K562 (cell line): ENCODE measurements at regions not wholly inside any gene's neighbourhood (a gene's known extent, or its start where the extent isn't known, plus 50 kb on each side); places are given as distances from the start of the nearest gene placed in this dataset.
"Not testable (repeated sequence)": the region's sequence is repeated elsewhere in the genome, so short reads cannot be mapped to it uniquely, and the experiment has no call there.

Experiments
- ATAC-seq: fragments of 200-7000 bp; cut with Tn5 transposase; 3 replicates; pipeline ENCODE4 v1.9.1; 2020; ENCODE audit warnings: moderate library complexity
- BruUV-seq: library from RNA; stranded (reverse); fragments of 400-500 nt; replicated peaks from 2 replicates; lab custom pipeline; 2021; lab: Mats Ljungman, UMichigan
- CTCF ChIA-PET: fragments of 300-600 bp; formaldehyde crosslinking; extraction: SDS; loops from one replicate; lab custom pipeline; 2021; ENCODE audit warnings: low intra/inter-chr PET ratio; lab: Yijun Ruan, JAX
- POLR2A ChIA-PET: fragments of 300-600, 350-650 bp; sonication (Branson Sonifier 250); formaldehyde crosslinking; extraction: SDS; loops from one replicate; lab custom pipeline; 2021; ENCODE audit warnings: antibody characterized with exemption, inconsistent platforms; lab: Yijun Ruan, JAX
- DNase-seq, 4 experiments: peaks; one replicate each; pipeline versions ENCODE4 v3.0.0 to v3.0.0-alpha.2; 2011 to 2018; ENCODE audit warnings: low spot score in 3 of 4, mixed read lengths in 3 of 4; ENCODE audit errors: extremely low read depth in 1 of 4
- FAIRE-seq: peaks from 2 replicates; lab custom pipeline; 2011; peaks lifted over from hg19 to GRCh38; lab: Jason Lieb, UNC
- H2AFZ ChIP-seq: 2 replicates; pipeline ENCODE4 v1.6.0; 2011; ENCODE audit warnings: low read depth, low read length, control low read depth, inconsistent platforms
- H3K27ac ChIP-seq: fragments of 200-600 bp; 3 replicates; pipeline ENCODE4 v1.8.0; 2011; ENCODE audit warnings: low read depth, mild to moderate bottlenecking, control low read depth, inconsistent platforms, low read length, moderate library complexity, mixed read lengths; ENCODE audit errors: extremely low read depth
- H3K27me3 ChIP-seq, 2 experiments: fragments of 300-600 bp in 1 of 2; 2 replicates in 1 of 2; 3 replicates in 1 of 2; pipeline versions ENCODE4 v1.6.0 to v1.8.0; 2011; ENCODE audit warnings: inconsistent platforms in 2 of 2, low read length in 2 of 2, mild to moderate bottlenecking in 1 of 2, mixed read lengths in 1 of 2, moderate library complexity in 1 of 2; ENCODE audit not compliant: control insufficient read depth in 2 of 2, insufficient read depth in 2 of 2
- H3K36me3 ChIP-seq: fragments of 300-600 bp; 3 replicates; pipeline ENCODE4 v1.8.0; 2011; ENCODE audit warnings: mild to moderate bottlenecking, low read length, inconsistent platforms; ENCODE audit not compliant: control insufficient read depth, insufficient read depth
- H3K4me1 ChIP-seq, 2 experiments: fragments of 200-600 bp in 1 of 2; replicated peaks in 1 of 2; 2 replicates in 1 of 2; 3 replicates in 1 of 2; pipeline versions ENCODE4 v1.5.1 to v1.8.0; 2011; ENCODE audit warnings: inconsistent platforms in 2 of 2, low read length in 2 of 2, mild to moderate bottlenecking in 1 of 2, mixed read lengths in 1 of 2, moderate library complexity in 1 of 2; ENCODE audit not compliant: control insufficient read depth in 2 of 2, insufficient read depth in 2 of 2
- H3K4me2 ChIP-seq: 2 replicates; pipeline ENCODE4 v1.6.1; 2011; ENCODE audit warnings: low read length, control low read depth, inconsistent platforms, mixed read lengths; ENCODE audit not compliant: insufficient read depth
- H3K4me3 ChIP-seq: fragments of 200-600 bp; sonication (generic), shearing (Covaris generic); 2 replicates; pipeline ENCODE4 v1.5.1; 2016; ENCODE audit warnings: control low read depth, inconsistent platforms
- H3K79me2 ChIP-seq: fragments of 200-600 bp; 3 replicates; pipeline ENCODE4 v1.8.0; 2011; ENCODE audit warnings: low read length, inconsistent platforms; ENCODE audit not compliant: control insufficient read depth, insufficient read depth
- H3K9ac ChIP-seq, 2 experiments: 2 replicates each; pipeline versions ENCODE4 v1.6.0 to v1.6.1; 2011; ENCODE audit warnings: low read depth in 2 of 2, low read length in 2 of 2, control low read depth in 1 of 2, inconsistent platforms in 1 of 2, mild to moderate bottlenecking in 1 of 2, mixed read lengths in 1 of 2; ENCODE audit not compliant: insufficient read depth in 1 of 2
- H3K9me1 ChIP-seq: one replicate; pipeline ENCODE4 v1.6.0; 2011; ENCODE audit warnings: inconsistent platforms, mild to moderate bottlenecking, low read length, moderate library complexity; ENCODE audit not compliant: control insufficient read depth, insufficient read depth
- H3K9me3 ChIP-seq: replicated peaks from 2 replicates; pipeline ENCODE4 v1.5.1; 2011; ENCODE audit warnings: low read depth, low read length, inconsistent platforms; ENCODE audit not compliant: control insufficient read depth, insufficient read depth
- H4K20me1 ChIP-seq: replicated peaks from 2 replicates; pipeline ENCODE4 v1.6.1; 2011; ENCODE audit warnings: low read length, inconsistent platforms, mixed read lengths; ENCODE audit not compliant: control insufficient read depth, insufficient read depth
- EGR1 ChIP-seq: fragments of 450-650 bp; conservative IDR thresholded peaks from 2 replicates; pipeline ENCODE4 v1.6.1; 2017; ENCODE audit warnings: mild to moderate bottlenecking
- EZH2 ChIP-seq: IDR thresholded peaks from 2 replicates; pipeline ENCODE4 v1.6.1; 2012; ENCODE audit warnings: low read depth, mild to moderate bottlenecking, inconsistent platforms, low read length, borderline replicate concordance
- FOXK1 ChIP-seq: sonication (generic); formaldehyde crosslinking; IDR thresholded peaks from 2 replicates; pipeline ENCODE4 v1.8.0; 2022; ENCODE audit warnings: missing genetic modification reagents, mild to moderate bottlenecking, borderline replicate concordance
- GABPA ChIP-seq: fragments of 200-800 bp; sonication (Bioruptor generic); conservative IDR thresholded peaks from 2 replicates; pipeline ENCODE4 v1.6.1; 2016; ENCODE audit warnings: low read depth, missing genetic modification characterization, missing compliant biosample characterization
- RFX1 ChIP-seq: fragments of 450-650 bp; IDR thresholded peaks from 2 replicates; pipeline ENCODE4 v1.6.1; 2016; ENCODE audit warnings: mild to moderate bottlenecking, moderate library complexity
- TRIM28 ChIP-seq: fragments of 450-650 bp; IDR thresholded peaks from 2 replicates; pipeline ENCODE4 v1.6.1; 2017
- VEZF1 ChIP-seq: fragments of 200-800 bp; sonication (Bioruptor generic); IDR thresholded peaks from 2 replicates; pipeline ENCODE4 v1.6.1; 2017; ENCODE audit warnings: missing genetic modification characterization, missing compliant biosample characterization
- YY1 ChIP-seq, 3 experiments: IDR thresholded peaks; 2 replicates each; pipeline ENCODE4 v1.6.1; 2011; ENCODE audit warnings: low read length in 2 of 3, mild to moderate bottlenecking in 2 of 3, moderate library complexity in 2 of 3, borderline replicate concordance in 1 of 3, control low read depth in 1 of 3, low read depth in 1 of 3; ENCODE audit not compliant: insufficient read depth in 3 of 3, insufficient replicate concordance in 2 of 3, control insufficient read depth in 1 of 3, insufficient read length in 1 of 3; ENCODE audit errors: extremely low read depth in 1 of 3
- ZNF707 ChIP-seq: fragments of 250-450 bp; sonication (Bioruptor Pico); conservative IDR thresholded peaks from 2 replicates; pipeline ENCODE4 v1.8.0; 2022; ENCODE audit warnings: inconsistent platforms, mild to moderate bottlenecking, moderate library complexity
- in situ Hi-C: fragments of 300-500 bp; cut with MboI; formaldehyde crosslinking; loops from 4 replicates; pipeline ENCODE4 v1.15.0; 2018; ENCODE audit warnings: inconsistent platforms, mixed read lengths
- intact Hi-C: fragments of 100-400 bp; cut with micrococcal nuclease; formaldehyde crosslinking; loops from 2 replicates; pipeline ENCODE4 v1.14.2; 2022
- TF ChIP-seq, protein P1 (sequence below): fragments of 200-800 bp; sonication (Bioruptor generic); IDR thresholded peaks from 2 replicates; pipeline ENCODE4 v1.6.1; 2016; ENCODE audit warnings: missing genetic modification characterization, missing compliant biosample characterization

DNA sequence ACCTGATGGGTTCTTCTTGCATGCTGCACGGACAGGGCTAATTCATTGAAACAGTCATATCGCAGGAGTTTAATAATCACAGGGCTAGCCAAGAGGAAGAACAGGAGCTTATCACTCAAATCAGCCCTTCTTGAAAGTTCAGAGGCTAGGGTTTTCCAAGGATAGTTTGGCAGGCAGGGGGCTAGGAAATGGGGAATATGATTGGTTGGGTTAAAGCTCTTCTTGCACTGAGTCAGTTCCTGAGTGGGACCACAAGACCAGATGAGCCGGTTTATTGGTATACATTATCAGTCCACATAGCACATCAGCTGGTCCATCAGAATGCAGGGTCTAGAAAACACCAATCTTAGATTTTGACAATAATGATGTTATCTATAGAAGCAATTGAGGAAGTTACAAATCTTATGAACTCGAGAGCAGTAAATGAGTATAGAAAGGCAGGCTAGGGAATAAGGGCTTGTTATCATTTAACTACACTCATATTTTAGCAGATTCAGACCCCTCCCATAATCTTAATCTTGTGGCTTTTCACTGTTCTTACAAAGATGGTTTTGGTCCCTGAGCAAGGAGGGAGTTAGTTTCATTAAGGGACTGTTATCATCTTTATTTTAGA lies 58.1 kb upstream of the SLC25A36 start (continued):
- TF ChIP-seq GABPA (tag) (no peak), ZNF707 (no peak), EZH2 (no peak), FOXK1 (CRISPR knock-in tag) (no peak), YY1 (IDR thresholded peaks at IDR 0.05; ENCODE audit: borderline replicate concordance in 1 of 3, control insufficient read depth in 1 of 3, extremely low read depth in 1 of 3, insufficient read depth in 3 of 3, insufficient read length in 1 of 3, insufficient replicate concordance in 2 of 3, low read depth in 1 of 3, low read length in 2 of 3) (no peak), RFX1 (no peak), EGR1 (no peak), TRIM28 (no peak), VEZF1 (CRISPR knock-in tag) (no peak)
- TF ChIP-seq, protein P1, sequence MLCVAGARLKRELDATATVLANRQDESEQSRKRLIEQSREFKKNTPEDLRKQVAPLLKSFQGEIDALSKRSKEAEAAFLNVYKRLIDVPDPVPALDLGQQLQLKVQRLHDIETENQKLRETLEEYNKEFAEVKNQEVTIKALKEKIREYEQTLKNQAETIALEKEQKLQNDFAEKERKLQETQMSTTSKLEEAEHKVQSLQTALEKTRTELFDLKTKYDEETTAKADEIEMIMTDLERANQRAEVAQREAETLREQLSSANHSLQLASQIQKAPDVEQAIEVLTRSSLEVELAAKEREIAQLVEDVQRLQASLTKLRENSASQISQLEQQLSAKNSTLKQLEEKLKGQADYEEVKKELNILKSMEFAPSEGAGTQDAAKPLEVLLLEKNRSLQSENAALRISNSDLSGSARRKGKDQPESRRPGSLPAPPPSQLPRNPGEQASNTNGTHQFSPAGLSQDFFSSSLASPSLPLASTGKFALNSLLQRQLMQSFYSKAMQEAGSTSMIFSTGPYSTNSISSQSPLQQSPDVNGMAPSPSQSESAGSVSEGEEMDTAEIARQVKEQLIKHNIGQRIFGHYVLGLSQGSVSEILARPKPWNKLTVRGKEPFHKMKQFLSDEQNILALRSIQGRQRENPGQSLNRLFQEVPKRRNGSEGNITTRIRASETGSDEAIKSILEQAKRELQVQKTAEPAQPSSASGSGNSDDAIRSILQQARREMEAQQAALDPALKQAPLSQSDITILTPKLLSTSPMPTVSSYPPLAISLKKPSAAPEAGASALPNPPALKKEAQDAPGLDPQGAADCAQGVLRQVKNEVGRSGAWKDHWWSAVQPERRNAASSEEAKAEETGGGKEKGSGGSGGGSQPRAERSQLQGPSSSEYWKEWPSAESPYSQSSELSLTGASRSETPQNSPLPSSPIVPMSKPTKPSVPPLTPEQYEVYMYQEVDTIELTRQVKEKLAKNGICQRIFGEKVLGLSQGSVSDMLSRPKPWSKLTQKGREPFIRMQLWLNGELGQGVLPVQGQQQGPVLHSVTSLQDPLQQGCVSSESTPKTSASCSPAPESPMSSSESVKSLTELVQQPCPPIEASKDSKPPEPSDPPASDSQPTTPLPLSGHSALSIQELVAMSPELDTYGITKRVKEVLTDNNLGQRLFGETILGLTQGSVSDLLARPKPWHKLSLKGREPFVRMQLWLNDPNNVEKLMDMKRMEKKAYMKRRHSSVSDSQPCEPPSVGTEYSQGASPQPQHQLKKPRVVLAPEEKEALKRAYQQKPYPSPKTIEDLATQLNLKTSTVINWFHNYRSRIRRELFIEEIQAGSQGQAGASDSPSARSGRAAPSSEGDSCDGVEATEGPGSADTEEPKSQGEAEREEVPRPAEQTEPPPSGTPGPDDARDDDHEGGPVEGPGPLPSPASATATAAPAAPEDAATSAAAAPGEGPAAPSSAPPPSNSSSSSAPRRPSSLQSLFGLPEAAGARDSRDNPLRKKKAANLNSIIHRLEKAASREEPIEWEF (CRISPR knock-in tag): no peak

- H3K9me3 ChIP-seq, DNase-seq, H3K4me1 ChIP-seq, intact Hi-C loops, H3K27ac ChIP-seq, FAIRE-seq, CTCF ChIA-PET, H3K9me1 ChIP-seq, H4K20me1 ChIP-seq, H3K9ac ChIP-seq, POLR2A ChIA-PET, H3K27me3 ChIP-seq, H3K79me2 ChIP-seq, in situ Hi-C loops, H2AFZ ChIP-seq, H3K4me3 ChIP-seq, BruUV-seq, H3K36me3 ChIP-seq, H3K4me2 ChIP-seq, ATAC-seq: not testable (repeated sequence)
Observed at GRCh38 chr3:140885697-140886096, 55.9 kb upstream of the SLC25A36 start.
